OCI-LY1 (cell line): ENCODE measurements at regions not wholly inside any gene's neighbourhood (a gene's known extent, or its start where the extent isn't known, plus 50 kb on each side); places are given as distances from the start of the nearest gene placed in this dataset.
"Not testable (repeated sequence)": the region's sequence is repeated elsewhere in the genome, so short reads cannot be mapped to it uniquely, and the experiment has no call there.

Experiments used
- H2AFZ ChIP-seq: fragments of 200-600 bp; sonication (generic), shearing (Covaris generic); 2 replicates; pipeline ENCODE4 v1.6.0; 2014; ENCODE audit warnings: antibody characterized with exemption, mild to moderate bottlenecking, low read length
- H3F3A ChIP-seq: fragments of 200-600 bp; sonication (generic), shearing (Covaris generic); 2 replicates; pipeline ENCODE4 v1.6.0; 2014; ENCODE audit warnings: mild to moderate bottlenecking, antibody characterized with exemption, low read length, moderate library complexity; ENCODE audit not compliant: insufficient read depth
- H3K27ac ChIP-seq: fragments of 200-600 bp; sonication (generic); 2 replicates; pipeline ENCODE4 v1.5.1; 2014; ENCODE audit warnings: low read length, mixed run types, mild to moderate bottlenecking, low read depth; ENCODE audit not compliant: poor library complexity, severe bottlenecking
- H3K27me3 ChIP-seq: fragments of 200-600 bp; sonication (generic); 2 replicates; pipeline ENCODE4 v1.6.0; 2014; ENCODE audit warnings: antibody characterized with exemption, mild to moderate bottlenecking, low read length, moderate library complexity; ENCODE audit not compliant: insufficient read depth
- H3K36me3 ChIP-seq: fragments of 200-600 bp; sonication (generic); 2 replicates; pipeline ENCODE4 v1.6.1; 2014; ENCODE audit warnings: mild to moderate bottlenecking, antibody characterized with exemption, low read length, moderate library complexity, mixed read lengths; ENCODE audit not compliant: insufficient read depth
- H3K4me1 ChIP-seq: fragments of 200-600 bp; sonication (generic); 2 replicates; pipeline ENCODE4 v1.5.1; 2014; ENCODE audit warnings: mild to moderate bottlenecking, low read length, moderate library complexity; ENCODE audit not compliant: insufficient read depth, severe bottlenecking
- H3K4me2 ChIP-seq: fragments of 200-600 bp; sonication (generic), shearing (Covaris generic); 2 replicates; pipeline ENCODE4 v1.6.1; 2014; ENCODE audit warnings: low read length
- H3K4me3 ChIP-seq: fragments of 200-600 bp; sonication (generic); 2 replicates; pipeline ENCODE4 v1.5.1; 2014; ENCODE audit warnings: low read length, low read depth, mild to moderate bottlenecking, mixed read lengths; ENCODE audit not compliant: poor library complexity, severe bottlenecking
- H3K79me2 ChIP-seq: fragments of 200-600 bp; shearing (Covaris generic); 2 replicates; pipeline ENCODE4 v1.6.1; 2016; ENCODE audit warnings: mixed run types, low read length, mixed read lengths; ENCODE audit not compliant: insufficient read depth
- H3K9ac ChIP-seq: fragments of 200-600 bp; sonication (generic), shearing (Covaris generic); 2 replicates; pipeline ENCODE4 v1.6.1; 2014; ENCODE audit warnings: mild to moderate bottlenecking, low read length, mixed read lengths
- H3K9me2 ChIP-seq: fragments of 200-600 bp; sonication (generic), shearing (Covaris generic); 2 replicates; pipeline ENCODE4 v1.6.1; 2014; ENCODE audit warnings: low read depth, mild to moderate bottlenecking, low read length, mixed read lengths
- H3K9me3 ChIP-seq: fragments of 200-600 bp; shearing (Covaris generic); 2 replicates; pipeline ENCODE4 v1.6.1; 2014; ENCODE audit warnings: low read length, mixed read lengths
- H4K20me1 ChIP-seq: fragments of 200-600 bp; sonication (generic), shearing (Covaris generic); 2 replicates; pipeline ENCODE4 v1.6.0; 2016; ENCODE audit warnings: mild to moderate bottlenecking, low read length; ENCODE audit not compliant: insufficient read depth
- CTCF ChIP-seq: fragments of 200-600 bp; sonication (generic), shearing (Covaris generic); IDR thresholded peaks from 2 replicates; pipeline ENCODE4 v1.5.1; 2017; ENCODE audit warnings: mild to moderate bottlenecking, antibody characterized with exemption, low read length, moderate library complexity, mixed read lengths
- EZH2 ChIP-seq: fragments of 200-600 bp; sonication (generic), shearing (Covaris generic); IDR thresholded peaks from 2 replicates; pipeline ENCODE4 v1.8.0; 2017; ENCODE audit warnings: borderline replicate concordance, mixed run types, mild to moderate bottlenecking, antibody characterized with exemption, low read length, moderate library complexity, mixed read lengths

GRCh38 chr7:41565655-41566054 lies 137.2 kb downstream of the INHBA start:
- Histone ChIP-seq H3K9ac (no peak overlapping the region), H3K9me3 (no peaks in the 10 kb centered on the region)
- no peak for TF ChIP-seq EZH2
- TF ChIP-seq CTCF: no peak

GRCh38 chr7:41559426-41559825 lies 143.5 kb downstream of the INHBA start:
- no peaks in the 10 kb centered on the region for H3K27me3 ChIP-seq
- H2AFZ ChIP-seq: no peak overlapping the region
- H3K9ac ChIP-seq: no peak overlapping the region
- no peak overlapping the region for H3K4me3 ChIP-seq
- no peaks in the 10 kb centered on the region for H3K79me2 ChIP-seq
- no peaks in the 10 kb centered on the region for H3K4me1 ChIP-seq
- H3K36me3 ChIP-seq: no peaks in the 10 kb centered on the region
- no peak overlapping the region for H3K27ac ChIP-seq
- no peak overlapping the region for H3K4me2 ChIP-seq
- no peak for TF ChIP-seq EZH2
- TF ChIP-seq CTCF: no peak
- no peaks in the 10 kb centered on the region for H3K9me3 ChIP-seq
- no peaks in the 10 kb centered on the region for H4K20me1 ChIP-seq
- H3F3A ChIP-seq: no peaks in the 10 kb centered on the region
- no peaks in the 10 kb centered on the region for H3K9me2 ChIP-seq

More at GRCh38 chr7:41565655-41566054, 137.2 kb downstream of the INHBA start:
- Histone ChIP-seq H3K27me3 (no peaks in the 10 kb centered on the region), H2AFZ (no peak overlapping the region), H3K36me3 (no peaks in the 10 kb centered on the region), H3K27ac (no peak overlapping the region), H3K4me2 (no peak overlapping the region), H3F3A (no peaks in the 10 kb centered on the region), H3K4me3 (no peak overlapping the region), H4K20me1 (no peaks in the 10 kb centered on the region), H3K4me1 (no peaks in the 10 kb centered on the region), H3K79me2 (no peaks in the 10 kb centered on the region), H3K9me2 (no peaks in the 10 kb centered on the region)

- H3K36me3 ChIP-seq: no peaks in the 10 kb centered on the region
- H3F3A ChIP-seq: no peaks in the 10 kb centered on the region
- no peak overlapping the region for H3K4me3 ChIP-seq
- no peaks in the 10 kb centered on the region for H3K9me2 ChIP-seq
- H3K4me2 ChIP-seq: no peak overlapping the region
- H3K27me3 ChIP-seq: no peaks in the 10 kb centered on the region
- no peak overlapping the region for H3K9ac ChIP-seq
- H2AFZ ChIP-seq: no peak overlapping the region
- H3K9me3 ChIP-seq: no peaks in the 10 kb centered on the region
- H3K79me2 ChIP-seq: no peaks in the 10 kb centered on the region
- H4K20me1 ChIP-seq: no peaks in the 10 kb centered on the region
- H3K4me1 ChIP-seq: no peaks in the 10 kb centered on the region
- no peak overlapping the region for H3K27ac ChIP-seq
- TF ChIP-seq EZH2 (no peak), CTCF (no peak)
Measured at GRCh38 chr7:41554481-41554880, 148.4 kb downstream of the INHBA start.

GRCh38 chr7:41550046-41550445 lies 152.8 kb downstream of the INHBA start:
- H3K9me3 ChIP-seq, H3K79me2 ChIP-seq, H4K20me1 ChIP-seq, H3K27ac ChIP-seq, H3K4me2 ChIP-seq, H3K4me1 ChIP-seq, H3K9ac ChIP-seq, H3F3A ChIP-seq, H3K27me3 ChIP-seq, H3K36me3 ChIP-seq, H2AFZ ChIP-seq, H3K4me3 ChIP-seq, H3K9me2 ChIP-seq: not testable (repeated sequence)
